ENCODE measurements at regions not wholly inside any gene's neighbourhood (a gene's known extent, or its start where the extent isn't known, plus 50 kb on each side); places are given as distances from the start of the nearest gene placed in this dataset.

- TF ChIP-seq RAD21 (IDR thresholded peaks at IDR 0.05) (no peak), CTCF (IDR thresholded peaks at IDR 0.05; ENCODE audit: low read depth, low read length, missing input control) (no peak), FOXA1 (IDR thresholded peaks at IDR 0.05) (no peak), EGR1 (IDR thresholded peaks at IDR 0.05; ENCODE audit: low read depth in 2 of 2) (no peak), TAF1 (conservative IDR thresholded peaks at IDR 0.05) (no peak), GABPA (IDR thresholded peaks at IDR 0.05 in 1 of 2, conservative IDR thresholded peaks at IDR 0.05 in 1 of 2) (no peak), SP1 (IDR thresholded peaks at IDR 0.05) (no peak)
Observed at GRCh38 chr12:65630555-65630954, 193.7 kb upstream of the HMGA2 start.

All from liver (tissue), 3 donors.